SU-DHL-6 (cell line): ENCODE measurements at regions not wholly inside any gene's neighbourhood (a gene's known extent, or its start where the extent isn't known, plus 50 kb on each side); places are given as distances from the start of the nearest gene placed in this dataset.

ENCODE experiments used
- H2AFZ ChIP-seq: fragments of 200-600 bp; sonication (generic); 2 replicates; pipeline ENCODE4 v1.6.1; 2014; ENCODE audit warnings: low read depth, mild to moderate bottlenecking, moderate library complexity, mixed read lengths, antibody characterized with exemption, low read length; ENCODE audit not compliant: severe bottlenecking
- H3F3A ChIP-seq: fragments of 200-600 bp; shearing (Covaris generic); 2 replicates; pipeline ENCODE4 v1.6.0; 2016; ENCODE audit warnings: antibody characterized with exemption, mild to moderate bottlenecking; ENCODE audit not compliant: insufficient read depth
- H3K27ac ChIP-seq: fragments of 200-600 bp; sonication (generic); 2 replicates; pipeline ENCODE4 v1.5.1; 2016; ENCODE audit warnings: low read depth, mild to moderate bottlenecking, low read length, moderate library complexity, mixed read lengths
- H3K27me3 ChIP-seq: fragments of 200-600 bp; sonication (generic), shearing (Covaris generic); 2 replicates; pipeline ENCODE4 v1.6.0; 2014; ENCODE audit warnings: mild to moderate bottlenecking, low read length
- H3K36me3 ChIP-seq: fragments of 200-600 bp; sonication (generic); 2 replicates; pipeline ENCODE4 v1.6.1; 2014; ENCODE audit warnings: mild to moderate bottlenecking, low read length, mixed read lengths
- H3K4me2 ChIP-seq: fragments of 300-600, 200-600 bp; shearing (Covaris generic), sonication (generic); 2 replicates; pipeline ENCODE4 v1.6.0; 2014; ENCODE audit warnings: low read length, low read depth, mild to moderate bottlenecking; ENCODE audit not compliant: poor library complexity, severe bottlenecking
- H3K4me3 ChIP-seq: fragments of 200-600 bp; sonication (generic); 2 replicates; pipeline ENCODE4 v1.5.1; 2014; ENCODE audit warnings: antibody characterized with exemption, low read length, mild to moderate bottlenecking, mixed read lengths; ENCODE audit not compliant: insufficient read depth, poor library complexity, severe bottlenecking
- H3K79me2 ChIP-seq: fragments of 200-600 bp; sonication (generic); 2 replicates; pipeline ENCODE4 v1.6.1; 2014; ENCODE audit warnings: mild to moderate bottlenecking, low read length, moderate library complexity; ENCODE audit not compliant: insufficient read depth
- H3K9ac ChIP-seq: fragments of 200-600 bp; sonication (generic); 2 replicates; pipeline ENCODE4 v1.7.0; 2014; ENCODE audit warnings: mild to moderate bottlenecking, low read length
- H3K9me2 ChIP-seq: fragments of 200-600 bp; sonication (generic); replicated peaks from 2 replicates; pipeline ENCODE4 v1.6.1; 2014; ENCODE audit warnings: low read length; ENCODE audit not compliant: insufficient read depth
- H3K9me3 ChIP-seq: fragments of 200-600 bp; sonication (generic); 2 replicates; pipeline ENCODE4 v1.6.1; 2014; ENCODE audit warnings: low read length, mixed read lengths; ENCODE audit not compliant: insufficient read depth
- H4K20me1 ChIP-seq: fragments of 200-600 bp; sonication (generic); 2 replicates; pipeline ENCODE4 v1.6.1; 2014; ENCODE audit warnings: low read depth, mild to moderate bottlenecking, antibody characterized with exemption, low read length, moderate library complexity, mixed read lengths
- EZH2phosphoT487 ChIP-seq: fragments of 200-600 bp; sonication (generic), shearing (Covaris generic); conservative IDR thresholded peaks from 2 replicates; pipeline ENCODE4 v1.6.1; 2018; ENCODE audit warnings: mild to moderate bottlenecking, antibody characterized with exemption, low read length, moderate library complexity, mixed read lengths
- TF ChIP-seq, protein P1 (sequence below): fragments of 200-600 bp; sonication (generic); IDR thresholded peaks from one replicate; pipeline ENCODE4 v1.5.1; 2017; ENCODE audit warnings: antibody characterized with exemption, mild to moderate bottlenecking, low read length, moderate library complexity; ENCODE audit not compliant: insufficient read depth, poor library complexity, severe bottlenecking

DNA sequence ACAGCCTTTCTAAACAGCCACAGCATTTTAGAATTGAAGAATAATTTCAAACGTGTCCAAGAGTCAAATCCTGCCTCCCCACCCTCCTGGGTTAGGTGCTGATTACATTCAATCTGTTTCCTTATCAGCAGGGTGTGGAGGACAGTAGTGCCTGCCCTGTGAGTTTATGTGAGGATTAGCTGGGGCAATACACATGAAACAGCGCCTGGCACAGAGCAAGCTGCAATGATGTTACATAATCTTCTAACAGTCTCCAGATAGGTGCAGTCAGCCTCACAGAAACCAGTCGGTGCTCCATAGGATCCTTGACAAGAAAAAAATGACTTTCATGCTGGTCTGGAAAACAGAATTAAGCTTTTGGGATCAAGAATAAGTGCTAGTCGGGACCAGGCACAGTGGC, 91.7 kb upstream of the ITGA6 start:
- H3K79me2 ChIP-seq: no peaks in the 10 kb centered on the region
- H4K20me1 ChIP-seq: no peaks in the 10 kb centered on the region
- no peak overlapping the region for H2AFZ ChIP-seq
- no peaks in the 10 kb centered on the region for H3K9me2 ChIP-seq
- no peak for TF ChIP-seq EZH2phosphoT487
- TF ChIP-seq, protein P1, sequence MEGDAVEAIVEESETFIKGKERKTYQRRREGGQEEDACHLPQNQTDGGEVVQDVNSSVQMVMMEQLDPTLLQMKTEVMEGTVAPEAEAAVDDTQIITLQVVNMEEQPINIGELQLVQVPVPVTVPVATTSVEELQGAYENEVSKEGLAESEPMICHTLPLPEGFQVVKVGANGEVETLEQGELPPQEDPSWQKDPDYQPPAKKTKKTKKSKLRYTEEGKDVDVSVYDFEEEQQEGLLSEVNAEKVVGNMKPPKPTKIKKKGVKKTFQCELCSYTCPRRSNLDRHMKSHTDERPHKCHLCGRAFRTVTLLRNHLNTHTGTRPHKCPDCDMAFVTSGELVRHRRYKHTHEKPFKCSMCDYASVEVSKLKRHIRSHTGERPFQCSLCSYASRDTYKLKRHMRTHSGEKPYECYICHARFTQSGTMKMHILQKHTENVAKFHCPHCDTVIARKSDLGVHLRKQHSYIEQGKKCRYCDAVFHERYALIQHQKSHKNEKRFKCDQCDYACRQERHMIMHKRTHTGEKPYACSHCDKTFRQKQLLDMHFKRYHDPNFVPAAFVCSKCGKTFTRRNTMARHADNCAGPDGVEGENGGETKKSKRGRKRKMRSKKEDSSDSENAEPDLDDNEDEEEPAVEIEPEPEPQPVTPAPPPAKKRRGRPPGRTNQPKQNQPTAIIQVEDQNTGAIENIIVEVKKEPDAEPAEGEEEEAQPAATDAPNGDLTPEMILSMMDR: no peak
- no peaks in the 10 kb centered on the region for H3K36me3 ChIP-seq
- H3K9me3 ChIP-seq: no peaks in the 10 kb centered on the region
- H3K4me3 ChIP-seq: no peak overlapping the region
- no peak overlapping the region for H3K9ac ChIP-seq
- no peaks in the 10 kb centered on the region for H3K27me3 ChIP-seq
- no peak overlapping the region for H3K4me2 ChIP-seq
- H3F3A ChIP-seq: no peaks in the 10 kb centered on the region
- no peak overlapping the region for H3K27ac ChIP-seq

DNA sequence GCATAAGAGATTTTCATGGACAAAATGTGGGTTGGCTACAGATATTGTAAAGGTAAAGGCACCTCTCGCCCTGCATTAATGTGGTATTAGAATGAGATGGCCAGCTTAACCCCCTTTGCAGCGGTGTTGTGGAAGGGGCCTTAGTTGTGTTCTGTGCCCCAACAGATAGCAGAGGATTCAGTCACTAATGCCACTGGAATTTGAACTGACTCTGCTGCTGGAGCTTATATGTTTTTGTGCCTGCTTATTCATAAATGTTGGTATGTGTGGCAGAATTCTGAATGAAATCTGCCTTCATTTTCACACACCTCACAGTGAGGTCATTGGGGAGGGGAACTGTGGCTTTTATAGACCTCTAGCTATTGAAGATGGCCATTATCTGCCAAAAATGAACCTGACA, 90.7 kb upstream of the ITGA6 start:
- no peaks in the 10 kb centered on the region for H3K27me3 ChIP-seq
- H3K36me3 ChIP-seq: no peaks in the 10 kb centered on the region
- no peaks in the 10 kb centered on the region for H3K9me2 ChIP-seq
- H3K79me2 ChIP-seq: no peaks in the 10 kb centered on the region
- H3K27ac ChIP-seq: no peak overlapping the region
- no peak overlapping the region for H3K4me2 ChIP-seq
- H3K9me3 ChIP-seq: no peaks in the 10 kb centered on the region
- H4K20me1 ChIP-seq: no peaks in the 10 kb centered on the region
- no peak overlapping the region for H2AFZ ChIP-seq
- H3K9ac ChIP-seq: no peak overlapping the region
- no peaks in the 10 kb centered on the region for H3F3A ChIP-seq
- H3K4me3 ChIP-seq: no peak overlapping the region
- TF ChIP-seq, protein P1: no peak
- no peak for TF ChIP-seq EZH2phosphoT487

DNA sequence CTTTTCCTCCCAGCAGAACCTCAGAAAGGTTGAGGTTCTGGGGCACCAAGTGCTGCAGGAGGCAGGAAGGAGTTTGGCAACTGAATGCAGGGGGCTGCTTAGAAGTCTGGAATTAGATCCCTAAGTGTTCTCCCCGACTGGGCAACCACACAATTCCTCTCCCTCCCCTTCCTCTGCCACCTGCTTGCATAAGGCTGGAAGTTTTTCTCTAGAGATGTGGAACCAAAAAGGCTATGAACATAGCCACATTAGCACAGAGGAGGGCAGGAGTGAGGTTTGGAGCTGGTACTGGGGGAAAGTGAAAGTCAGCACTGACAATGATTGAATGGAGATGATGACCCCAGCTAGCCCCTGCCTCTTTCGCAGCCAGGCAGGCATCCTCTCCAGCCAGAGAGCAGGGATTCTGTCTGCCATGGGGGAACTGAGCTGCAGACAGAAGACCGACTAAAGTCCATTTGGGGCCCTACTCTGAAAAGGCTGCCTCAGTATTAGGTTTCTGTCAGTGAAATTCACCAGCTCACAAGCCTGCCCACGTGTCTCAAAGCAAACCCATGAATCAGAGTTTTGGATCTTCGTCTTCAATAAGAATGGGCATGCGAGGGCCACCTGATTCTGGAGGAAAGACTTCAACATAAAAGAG, 87.9 kb upstream of the ITGA6 start:
- Histone ChIP-seq H3K4me3 (no peak overlapping the region), H3K27me3 (no peaks in the 10 kb centered on the region), H3K27ac (no peak overlapping the region), H3K36me3 (no peaks in the 10 kb centered on the region), H3K9ac (no peak overlapping the region), H4K20me1 (no peaks in the 10 kb centered on the region), H3K4me2 (no peak overlapping the region), H3F3A (no peaks in the 10 kb centered on the region), H3K9me3 (no peaks in the 10 kb centered on the region), H3K9me2 (no peaks in the 10 kb centered on the region), H3K79me2 (no peaks in the 10 kb centered on the region), H2AFZ (no peak overlapping the region)
- TF ChIP-seq, protein P1: no peak
- no peak for TF ChIP-seq EZH2phosphoT487
